Liver (tissue), 8 donors: ENCODE measurements at regions not wholly inside any gene's neighbourhood (a gene's known extent, or its start where the extent isn't known, plus 50 kb on each side); places are given as distances from the start of the nearest gene placed in this dataset.

ENCODE experiments used
- DNase-seq: peaks from one replicate; pipeline ENCODE4 v3.0.0-alpha.2; 2017; ENCODE audit warnings: low spot score
- H3K27ac ChIP-seq, 2 donors: one replicate each; pipeline ENCODE4 v1.7.0; 2013; ENCODE audit warnings: inconsistent platforms in 2 of 2, low read length in 2 of 2, control low read depth in 1 of 2, low read depth in 1 of 2, mild to moderate bottlenecking in 1 of 2
- H3K27me3 ChIP-seq, 4 donors: one replicate each; pipeline versions ENCODE4 v1.6.1 to v1.7.0; 2013; ENCODE audit warnings: low read length in 3 of 4, inconsistent platforms in 1 of 4, mild to moderate bottlenecking in 1 of 4, moderate library complexity in 1 of 4; ENCODE audit not compliant: control insufficient read depth in 4 of 4, insufficient read depth in 4 of 4
- H3K36me3 ChIP-seq, 4 donors: one replicate each; pipeline versions ENCODE4 v1.6.1 to v1.7.0; 2013; ENCODE audit warnings: low read length in 3 of 4, mild to moderate bottlenecking in 3 of 4, low read depth in 1 of 4, moderate library complexity in 1 of 4; ENCODE audit not compliant: control insufficient read depth in 4 of 4, insufficient read depth in 3 of 4
- H3K4me1 ChIP-seq, 4 donors: one replicate each; pipeline versions ENCODE4 v1.6.1 to v1.7.0; 2013; ENCODE audit warnings: low read length in 3 of 4, mild to moderate bottlenecking in 3 of 4, moderate library complexity in 1 of 4; ENCODE audit not compliant: control insufficient read depth in 4 of 4, insufficient read depth in 4 of 4
- H3K4me3 ChIP-seq, 3 donors: one replicate each; pipeline versions ENCODE4 v1.6.1 to v1.7.0; 2013; ENCODE audit warnings: low read length in 3 of 3, control low read depth in 1 of 3, low read depth in 1 of 3, mild to moderate bottlenecking in 1 of 3
- H3K9ac ChIP-seq, 2 donors: one replicate each; pipeline ENCODE4 v1.7.0; 2013; ENCODE audit warnings: low read length in 2 of 2, mild to moderate bottlenecking in 2 of 2, moderate library complexity in 2 of 2, control low read depth in 1 of 2, low read depth in 1 of 2
- H3K9me3 ChIP-seq, 4 donors: one replicate each; pipeline versions ENCODE4 v1.6.1 to v1.7.0; 2013; ENCODE audit warnings: low read length in 3 of 4; ENCODE audit not compliant: control insufficient read depth in 4 of 4
- ATF3 ChIP-seq: IDR thresholded peaks from 2 replicates; pipeline ENCODE4 v1.6.1; 2016; ENCODE audit warnings: antibody characterized with exemption
- EGR1 ChIP-seq, 2 donors: IDR thresholded peaks; 2 replicates each; pipeline ENCODE4 v1.6.1; 2016 to 2018; ENCODE audit warnings: antibody characterized with exemption in 2 of 2, low read depth in 2 of 2
- FOXA1 ChIP-seq: IDR thresholded peaks from 2 replicates; pipeline ENCODE4 v1.6.1; 2016; ENCODE audit warnings: antibody characterized with exemption
- FOXA2 ChIP-seq: IDR thresholded peaks from 2 replicates; pipeline ENCODE4 v1.6.1; 2016; ENCODE audit warnings: antibody characterized with exemption
- GABPA ChIP-seq, 2 donors: IDR thresholded peaks in 1 of 2; conservative IDR thresholded peaks in 1 of 2; 2 replicates each; pipeline ENCODE4 v1.6.1; 2016; ENCODE audit warnings: antibody characterized with exemption in 2 of 2, mild to moderate bottlenecking in 1 of 2, moderate library complexity in 1 of 2
- HNF4A ChIP-seq, 2 donors: conservative IDR thresholded peaks; 2 replicates each; pipeline ENCODE4 v1.6.1; 2016; ENCODE audit warnings: antibody characterized with exemption in 2 of 2, mild to moderate bottlenecking in 2 of 2
- HNF4G ChIP-seq: IDR thresholded peaks from 2 replicates; pipeline ENCODE4 v1.6.1; 2016; ENCODE audit warnings: antibody characterized with exemption
- JUND ChIP-seq, 2 donors: IDR thresholded peaks; 2 replicates each; pipeline ENCODE4 v1.6.1; 2016; ENCODE audit warnings: antibody characterized with exemption in 2 of 2
- NR2F2 ChIP-seq: IDR thresholded peaks from 2 replicates; pipeline ENCODE4 v1.6.1; 2016; ENCODE audit warnings: antibody characterized with exemption
- RAD21 ChIP-seq, 2 donors: IDR thresholded peaks; 2 replicates each; pipeline ENCODE4 v1.6.1; 2016; ENCODE audit warnings: antibody characterized with exemption in 2 of 2, mild to moderate bottlenecking in 2 of 2
- REST ChIP-seq: IDR thresholded peaks from 2 replicates; pipeline ENCODE4 v1.6.1; 2016; ENCODE audit warnings: antibody characterized with exemption, mild to moderate bottlenecking
- RXRA ChIP-seq, 2 donors: IDR thresholded peaks; 2 replicates each; pipeline ENCODE4 v1.6.1; 2017 to 2018; ENCODE audit warnings: antibody characterized with exemption in 2 of 2, mild to moderate bottlenecking in 1 of 2
- SP1 ChIP-seq: IDR thresholded peaks from 2 replicates; pipeline ENCODE4 v1.6.1; 2018; ENCODE audit warnings: antibody characterized with exemption, mild to moderate bottlenecking
- TAF1 ChIP-seq: conservative IDR thresholded peaks from 2 replicates; pipeline ENCODE4 v1.6.1; 2016; ENCODE audit warnings: antibody characterized with exemption, mild to moderate bottlenecking
- YY1 ChIP-seq: IDR thresholded peaks from 2 replicates; pipeline ENCODE4 v1.6.1; 2016; ENCODE audit warnings: antibody characterized with exemption, mild to moderate bottlenecking
- WGBS: extraction: QIAGEN DNeasy Blood & Tissue Kit; methylation state at CpG from one replicate; pipeline ENCODE4 v1.1.7; 2013; 5-methylcytosine and 5-hydroxymethylcytosine counted together
- TF ChIP-seq, protein P1 (sequence below): IDR thresholded peaks from 2 replicates; pipeline ENCODE4 v1.6.1; 2016; ENCODE audit warnings: antibody characterized with exemption
- TF ChIP-seq, protein P2 (sequence below): IDR thresholded peaks from 2 replicates; pipeline ENCODE4 v1.6.1; 2016; ENCODE audit warnings: antibody characterized with exemption
- TF ChIP-seq, protein P3 (sequence below): fragments of 150-350 bp; IDR thresholded peaks from 2 replicates; pipeline ENCODE4 v1.5.1; 2017; ENCODE audit warnings: improper control_type of control experiment, low read depth, low read length; ENCODE audit not compliant: missing input control
- donor health status: healthy.
- donor health status: healthy.
- donor health status: healthy.
- donor health status: healthy.
- donor health status: healthy.

DNA sequence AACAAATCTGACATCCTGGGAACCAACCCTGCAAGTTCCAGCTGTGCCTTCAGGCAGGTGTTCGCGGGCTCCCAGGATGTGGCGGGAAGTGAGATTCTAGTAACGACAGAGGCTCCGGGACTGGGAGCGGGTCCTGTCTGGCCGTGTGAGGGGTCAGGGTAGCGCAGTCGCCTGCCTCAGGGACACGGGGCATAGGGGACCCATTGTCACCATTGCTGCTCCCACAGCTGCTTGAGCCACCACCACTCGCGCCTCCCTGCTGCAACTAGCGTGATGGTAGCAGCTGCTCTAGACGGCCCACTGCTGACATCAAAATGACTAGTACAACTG lies 468.5 kb downstream of the CDH9 start:
- Histone ChIP-seq H3K36me3 (no peaks in the 10 kb centered on the region), H3K27ac (no peak overlapping the region), H3K9ac (no peak overlapping the region), H3K4me1 (no peaks in the 10 kb centered on the region), H3K27me3 (no peaks in the 10 kb centered on the region), H3K4me3 (no peak overlapping the region), H3K9me3 (peaks cover 0 to 7% (median 0%) of the 10 kb centered on the region in 4 donors)
- TF ChIP-seq HNF4A (conservative IDR thresholded peaks at IDR 0.05) (no peak), JUND (IDR thresholded peaks at IDR 0.05) (no peak), ATF3 (no peak), RAD21 (IDR thresholded peaks at IDR 0.05) (no peak), REST (no peak), FOXA2 (no peak), NR2F2 (no peak), HNF4G (no peak), RXRA (IDR thresholded peaks at IDR 0.05) (no peak), EGR1 (IDR thresholded peaks at IDR 0.05; ENCODE audit: low read depth in 2 of 2) (no peak), SP1 (no peak), TAF1 (no peak), GABPA (IDR thresholded peaks at IDR 0.05 in 1 of 2, conservative IDR thresholded peaks at IDR 0.05 in 1 of 2) (no peak), FOXA1 (no peak), YY1 (no peak)
- TF ChIP-seq, protein P1, sequence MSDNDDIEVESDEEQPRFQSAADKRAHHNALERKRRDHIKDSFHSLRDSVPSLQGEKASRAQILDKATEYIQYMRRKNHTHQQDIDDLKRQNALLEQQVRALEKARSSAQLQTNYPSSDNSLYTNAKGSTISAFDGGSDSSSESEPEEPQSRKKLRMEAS: no peak
- TF ChIP-seq, protein P2, sequence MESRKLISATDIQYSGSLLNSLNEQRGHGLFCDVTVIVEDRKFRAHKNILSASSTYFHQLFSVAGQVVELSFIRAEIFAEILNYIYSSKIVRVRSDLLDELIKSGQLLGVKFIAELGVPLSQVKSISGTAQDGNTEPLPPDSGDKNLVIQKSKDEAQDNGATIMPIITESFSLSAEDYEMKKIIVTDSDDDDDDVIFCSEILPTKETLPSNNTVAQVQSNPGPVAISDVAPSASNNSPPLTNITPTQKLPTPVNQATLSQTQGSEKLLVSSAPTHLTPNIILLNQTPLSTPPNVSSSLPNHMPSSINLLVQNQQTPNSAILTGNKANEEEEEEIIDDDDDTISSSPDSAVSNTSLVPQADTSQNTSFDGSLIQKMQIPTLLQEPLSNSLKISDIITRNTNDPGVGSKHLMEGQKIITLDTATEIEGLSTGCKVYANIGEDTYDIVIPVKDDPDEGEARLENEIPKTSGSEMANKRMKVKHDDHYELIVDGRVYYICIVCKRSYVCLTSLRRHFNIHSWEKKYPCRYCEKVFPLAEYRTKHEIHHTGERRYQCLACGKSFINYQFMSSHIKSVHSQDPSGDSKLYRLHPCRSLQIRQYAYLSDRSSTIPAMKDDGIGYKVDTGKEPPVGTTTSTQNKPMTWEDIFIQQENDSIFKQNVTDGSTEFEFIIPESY: no peak
- TF ChIP-seq, protein P3, sequence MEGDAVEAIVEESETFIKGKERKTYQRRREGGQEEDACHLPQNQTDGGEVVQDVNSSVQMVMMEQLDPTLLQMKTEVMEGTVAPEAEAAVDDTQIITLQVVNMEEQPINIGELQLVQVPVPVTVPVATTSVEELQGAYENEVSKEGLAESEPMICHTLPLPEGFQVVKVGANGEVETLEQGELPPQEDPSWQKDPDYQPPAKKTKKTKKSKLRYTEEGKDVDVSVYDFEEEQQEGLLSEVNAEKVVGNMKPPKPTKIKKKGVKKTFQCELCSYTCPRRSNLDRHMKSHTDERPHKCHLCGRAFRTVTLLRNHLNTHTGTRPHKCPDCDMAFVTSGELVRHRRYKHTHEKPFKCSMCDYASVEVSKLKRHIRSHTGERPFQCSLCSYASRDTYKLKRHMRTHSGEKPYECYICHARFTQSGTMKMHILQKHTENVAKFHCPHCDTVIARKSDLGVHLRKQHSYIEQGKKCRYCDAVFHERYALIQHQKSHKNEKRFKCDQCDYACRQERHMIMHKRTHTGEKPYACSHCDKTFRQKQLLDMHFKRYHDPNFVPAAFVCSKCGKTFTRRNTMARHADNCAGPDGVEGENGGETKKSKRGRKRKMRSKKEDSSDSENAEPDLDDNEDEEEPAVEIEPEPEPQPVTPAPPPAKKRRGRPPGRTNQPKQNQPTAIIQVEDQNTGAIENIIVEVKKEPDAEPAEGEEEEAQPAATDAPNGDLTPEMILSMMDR: no peak
- 93% methylated on average over 14 of the region's 14 CpGs for WGBS
- DNase-seq: no peak
